RPMI7951 (cell line): ENCODE measurements at regions not wholly inside any gene's neighbourhood (a gene's known extent, or its start where the extent isn't known, plus 50 kb on each side); places are given as distances from the start of the nearest gene placed in this dataset.
"Not testable (repeated sequence)": the region's sequence is repeated elsewhere in the genome, so short reads cannot be mapped to it uniquely, and the experiment has no call there.

Source experiments
- DNase-seq: peaks from one replicate; pipeline ENCODE4 v3.0.0-alpha.2; 2012; ENCODE audit warnings: low read depth

- no peak for DNase-seq
Measured at GRCh38 chr1:235059221-235059620, 69.4 kb downstream of the TOMM20 start.

GRCh38 chr1:235058695-235059094 lies 69.9 kb downstream of the TOMM20 start:
- no peak for DNase-seq

GRCh38 chr1:235057385-235058306 lies 71.0 kb downstream of the TOMM20 start:
- DNase-seq = no peak

- no peak for DNase-seq
Measured at GRCh38 chr1:235056937-235057336, 71.7 kb downstream of the TOMM20 start.

- no peak for DNase-seq
Measured at GRCh38 chr1:235054936-235055335, 73.7 kb downstream of the TOMM20 start.

GRCh38 chr1:235054466-235054865 lies 74.2 kb downstream of the TOMM20 start:
- no peak for DNase-seq

- DNase-seq = no peak
Measured at GRCh38 chr1:235052067-235053008, 76.3 kb downstream of the TOMM20 start.

GRCh38 chr1:235051521-235051920 lies 77.1 kb downstream of the TOMM20 start:
- DNase-seq = no peak

- no peak for DNase-seq
Measured at GRCh38 chr1:235050911-235051360, 77.7 kb downstream of the TOMM20 start.

GRCh38 chr1:235049716-235050378 lies 78.8 kb downstream of the TOMM20 start:
- not testable (repeated sequence) for DNase-seq

GRCh38 chr1:235049217-235049616 lies 79.4 kb downstream of the TOMM20 start:
- no peak for DNase-seq

- no peak for DNase-seq
Measured at GRCh38 chr1:235047331-235047871, 81.2 kb downstream of the TOMM20 start.

- DNase-seq = no peak
Measured at GRCh38 chr1:235045921-235046601, 82.6 kb downstream of the TOMM20 start.

GRCh38 chr1:235045034-235045690 lies 83.5 kb downstream of the TOMM20 start:
- no peak for DNase-seq

- no peak for DNase-seq
Measured at GRCh38 chr1:235043234-235043633, 85.4 kb downstream of the TOMM20 start.

GRCh38 chr1:235038701-235039100 lies 89.9 kb downstream of the TOMM20 start:
- DNase-seq = no peak

- DNase-seq = no peak
Measured at GRCh38 chr1:235035928-235036327, 92.7 kb downstream of the TOMM20 start.

- no peak for DNase-seq
Measured at GRCh38 chr1:235030919-235031596, 97.6 kb downstream of the TOMM20 start.

GRCh38 chr1:235027862-235028250 lies 100.8 kb downstream of the TOMM20 start:
- DNase-seq = no peak
